ENCODE measurements at regions not wholly inside any gene's neighbourhood (a gene's known extent, or its start where the extent isn't known, plus 50 kb on each side); places are given as distances from the start of the nearest gene placed in this dataset.

GRCh38 chr16:86334079-86334635 lies 176.2 kb upstream of the FOXF1 start:
- intact Hi-C loops (cut with DNase I; ENCODE audit: low total_unique reads), result no loop called here

GRCh38 chr16:86335266-86336172 lies 174.8 kb upstream of the FOXF1 start:
- H3K4me3 ChIP-seq (ENCODE audit: low read depth, poor library complexity, severe bottlenecking), result no peak overlapping the region
- intact Hi-C loops (cut with DNase I; ENCODE audit: low total_unique reads), result no loop called here
- DNase-seq (ENCODE audit: low spot score in 2 of 2), result no peak
- WGBS, 2 donors, result 79 to 82% methylated on average over 23 of the region's 24 CpGs
- TF ChIP-seq CTCF (IDR thresholded peaks at IDR 0.05), result no peak
- no peak for TF ChIP-seq POLR2A (IDR thresholded peaks at IDR 0.05)

More at GRCh38 chr16:86334079-86334635, 176.2 kb upstream of the FOXF1 start:
- WGBS, 2 donors, result 24 to 33% methylated on average over 7 of the region's 7 CpGs
- DNase-seq (ENCODE audit: low spot score in 2 of 2), result no peak
- TF ChIP-seq POLR2A (IDR thresholded peaks at IDR 0.05), result no peak
- TF ChIP-seq CTCF (IDR thresholded peaks at IDR 0.05), result no peak
- no peak overlapping the region for H3K4me3 ChIP-seq (ENCODE audit: low read depth, poor library complexity, severe bottlenecking)

GRCh38 chr16:86337138-86337537 lies 173.2 kb upstream of the FOXF1 start:
- intact Hi-C loops (cut with DNase I; ENCODE audit: low total_unique reads), result no loop called here
- 83 to 89% methylated on average over 18 of the region's 18 CpGs for WGBS, 2 donors

GRCh38 chr16:86337581-86338402 lies 172.5 kb upstream of the FOXF1 start:
- no peak overlapping the region for H3K4me3 ChIP-seq (ENCODE audit: low read depth, poor library complexity, severe bottlenecking)
- intact Hi-C loops (cut with DNase I; ENCODE audit: low total_unique reads), result no loop called here
- DNase-seq (ENCODE audit: low spot score in 2 of 2), result no peak
- TF ChIP-seq POLR2A (IDR thresholded peaks at IDR 0.05) (no peak), CTCF (IDR thresholded peaks at IDR 0.05) (no peak)
- WGBS, 2 donors, result 81 to 83% methylated on average over 17 of the region's 17 CpGs

More at GRCh38 chr16:86337138-86337537, 173.2 kb upstream of the FOXF1 start:
- no peak for DNase-seq (ENCODE audit: low spot score in 2 of 2)
- no peak overlapping the region for H3K4me3 ChIP-seq (ENCODE audit: low read depth, poor library complexity, severe bottlenecking)
- TF ChIP-seq CTCF (IDR thresholded peaks at IDR 0.05) (no peak), POLR2A (IDR thresholded peaks at IDR 0.05) (no peak)

- intact Hi-C loops (cut with DNase I; ENCODE audit: low total_unique reads), result no loop called here
These were observed 171.8 kb upstream of the FOXF1 start for GRCh38 chr16:86338403-86339115.

More at GRCh38 chr16:86338403-86339115, 171.8 kb upstream of the FOXF1 start:
- DNase-seq (ENCODE audit: low spot score in 2 of 2), result no peak
- 80 to 82% methylated on average over 5 of the region's 5 CpGs for WGBS, 2 donors
- TF ChIP-seq POLR2A (IDR thresholded peaks at IDR 0.05) (no peak), CTCF (IDR thresholded peaks at IDR 0.05) (no peak)
- H3K4me3 ChIP-seq (ENCODE audit: low read depth, poor library complexity, severe bottlenecking), result no peak overlapping the region

Measured in lower leg skin (tissue), 4 donors.